Mammary epithelial cell (primary cell): ENCODE measurements at regions not wholly inside any gene's neighbourhood (a gene's known extent, or its start where the extent isn't known, plus 50 kb on each side); places are given as distances from the start of the nearest gene placed in this dataset.

Experiments
- CTCF ChIP-seq, 2 donors: IDR thresholded peaks in 1 of 2; conservative IDR thresholded peaks in 1 of 2; 2 replicates each; pipeline ENCODE4 v1.5.1; 2011 to 2012; ENCODE audit warnings: inconsistent platforms in 2 of 2, low read length in 2 of 2, mild to moderate bottlenecking in 2 of 2, control low read depth in 1 of 2, low read depth in 1 of 2; ENCODE audit not compliant: insufficient read depth in 1 of 2; ENCODE audit errors: extremely low read depth in 1 of 2
- EZH2 ChIP-seq: IDR thresholded peaks from 2 replicates; pipeline ENCODE4 v1.6.1; 2012; ENCODE audit warnings: low read length, inconsistent platforms, borderline replicate concordance

GRCh38 chr16:86962259-86962658 lies 354.9 kb downstream of the C16orf95 start:
- TF ChIP-seq EZH2 (no peak), CTCF (conservative IDR thresholded peaks at IDR 0.05 in 1 of 2, IDR thresholded peaks at IDR 0.05 in 1 of 2; ENCODE audit: extremely low read depth in 1 of 2, insufficient read depth in 1 of 2, low read depth in 1 of 2, low read length in 2 of 2) (no peak)
